ENCODE measurements at regions not wholly inside any gene's neighbourhood (a gene's known extent, or its start where the extent isn't known, plus 50 kb on each side); places are given as distances from the start of the nearest gene placed in this dataset.

DNA sequence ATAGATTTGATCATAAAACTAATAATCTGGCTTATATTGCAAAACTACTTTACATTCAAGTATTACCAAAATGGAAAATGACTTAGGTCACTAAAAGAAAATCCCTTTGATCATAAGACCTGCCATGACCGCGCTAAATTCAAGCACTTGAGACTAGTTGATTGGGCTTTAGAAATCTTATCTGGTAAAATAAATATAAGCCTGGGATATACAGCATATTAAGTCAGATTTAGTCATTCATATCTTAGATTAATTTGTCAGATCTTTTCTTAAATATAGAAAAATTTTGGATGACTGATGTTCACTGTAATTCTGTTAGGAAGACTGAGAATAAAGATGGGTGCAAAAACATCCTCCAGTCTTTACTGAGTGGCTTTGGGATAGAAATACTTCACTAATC, 450.0 kb downstream of the HTR7 start (continued):
- TF ChIP-seq, protein P1, sequence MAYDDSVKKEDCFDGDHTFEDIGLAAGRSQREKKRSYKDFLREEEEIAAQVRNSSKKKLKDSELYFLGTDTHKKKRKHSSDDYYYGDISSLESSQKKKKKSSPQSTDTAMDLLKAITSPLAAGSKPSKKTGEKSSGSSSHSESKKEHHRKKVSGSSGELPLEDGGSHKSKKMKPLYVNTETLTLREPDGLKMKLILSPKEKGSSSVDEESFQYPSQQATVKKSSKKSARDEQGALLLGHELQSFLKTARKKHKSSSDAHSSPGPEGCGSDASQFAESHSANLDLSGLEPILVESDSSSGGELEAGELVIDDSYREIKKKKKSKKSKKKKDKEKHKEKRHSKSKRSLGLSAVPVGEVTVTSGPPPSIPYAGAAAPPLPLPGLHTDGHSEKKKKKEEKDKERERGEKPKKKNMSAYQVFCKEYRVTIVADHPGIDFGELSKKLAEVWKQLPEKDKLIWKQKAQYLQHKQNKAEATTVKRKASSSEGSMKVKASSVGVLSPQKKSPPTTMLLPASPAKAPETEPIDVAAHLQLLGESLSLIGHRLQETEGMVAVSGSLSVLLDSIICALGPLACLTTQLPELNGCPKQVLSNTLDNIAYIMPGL (CRISPR knock-in tag; IDR thresholded peaks at IDR 0.05; ENCODE audit: borderline replicate concordance), result no peak
- TF ChIP-seq TFCP2L1 (CRISPR knock-in tag; IDR thresholded peaks at IDR 0.05), result no peak
- TF ChIP-seq RNF2 (IDR thresholded peaks at IDR 0.05; ENCODE audit: borderline replicate concordance, low read depth), result no peak
- TF ChIP-seq RAD21 (conservative IDR thresholded peaks at IDR 0.05 in 1 of 2, IDR thresholded peaks at IDR 0.05 in 1 of 2), result no peak

- H3K27ac ChIP-seq, result no peak overlapping the region
- no peak for FAIRE-seq
- CTCF ChIA-PET, result no interaction called here
Measured at GRCh38 chr10:90412582-90412981, 445.3 kb downstream of the HTR7 start.

GRCh38 chr10:90413196-90413595, 444.6 kb downstream of the HTR7 start:
- no peak for TF ChIP-seq ESRRA (IDR thresholded peaks at IDR 0.05; ENCODE audit: borderline replicate concordance, low read length)
- TF ChIP-seq CHD4 (IDR thresholded peaks at IDR 0.05; ENCODE audit: borderline replicate concordance), result no peak
- no peak for TF ChIP-seq KDM1A (IDR thresholded peaks at IDR 0.05; ENCODE audit: low read depth)
- no peak for TF ChIP-seq NFE2L2 (conservative IDR thresholded peaks at IDR 0.05; ENCODE audit: low read length)
- TF ChIP-seq TFCP2L1 (CRISPR knock-in tag; IDR thresholded peaks at IDR 0.05), result no peak
- TF ChIP-seq SMC3 (IDR thresholded peaks at IDR 0.05), result no peak
- no peak for TF ChIP-seq GATA3 (IDR thresholded peaks at IDR 0.05; ENCODE audit: borderline replicate concordance)
- no peak for TF ChIP-seq BHLHE40 (IDR thresholded peaks at IDR 0.05; ENCODE audit: low read depth, low read length)
- TF ChIP-seq, protein P2, sequence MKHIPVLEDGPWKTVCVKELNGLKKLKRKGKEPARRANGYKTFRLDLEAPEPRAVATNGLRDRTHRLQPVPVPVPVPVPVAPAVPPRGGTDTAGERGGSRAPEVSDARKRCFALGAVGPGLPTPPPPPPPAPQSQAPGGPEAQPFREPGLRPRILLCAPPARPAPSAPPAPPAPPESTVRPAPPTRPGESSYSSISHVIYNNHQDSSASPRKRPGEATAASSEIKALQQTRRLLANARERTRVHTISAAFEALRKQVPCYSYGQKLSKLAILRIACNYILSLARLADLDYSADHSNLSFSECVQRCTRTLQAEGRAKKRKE (CRISPR knock-in tag; IDR thresholded peaks at IDR 0.05; ENCODE audit: low read depth), result no peak
- WGBS (ENCODE audit: missing lambda C conversion rate), result 7% methylated on average over 3 of the region's 3 CpGs
- ChIA-PET CTCF (no interaction called here), POLR2A (no interaction called here)
- no peak overlapping the region for H3K27ac ChIP-seq
- H3K9me3 ChIP-seq, result peaks cover 7% of the 10 kb centered on the region; the same call in 2 of the 3 replicates
- H3K4me3 ChIP-seq, result no peak overlapping the region
- FAIRE-seq, result no peak
- ATAC-seq, result no peak
- DNase-seq (ENCODE audit: low read depth in 1 of 2, low spot score in 1 of 2), result no peak
- H3K4me2 ChIP-seq, result no peak overlapping the region
- no peaks in the 10 kb centered on the region for H3K4me1 ChIP-seq

More at GRCh38 chr10:90412582-90412981, 445.3 kb downstream of the HTR7 start:
- ATAC-seq (no peak), DNase-seq (ENCODE audit: low read depth in 1 of 2, low spot score in 1 of 2) (no peak)
- Histone ChIP-seq H3K9me3 (peaks cover 7% of the 10 kb centered on the region; the same call in 2 of the 3 replicates), H3K4me3 (no peak overlapping the region), H3K4me2 (no peak overlapping the region), H3K4me1 (no peaks in the 10 kb centered on the region)
- POLR2A ChIA-PET, result no interaction called here
- no peak for TF ChIP-seq NPAS2 (CRISPR knock-in tag; IDR thresholded peaks at IDR 0.05; ENCODE audit: borderline replicate concordance)
- TF ChIP-seq RNF2 (IDR thresholded peaks at IDR 0.05; ENCODE audit: borderline replicate concordance, low read depth), result no peak
- TF ChIP-seq KDM1A (IDR thresholded peaks at IDR 0.05; ENCODE audit: low read depth), result no peak
- TF ChIP-seq TFCP2L1 (CRISPR knock-in tag; IDR thresholded peaks at IDR 0.05), result no peak
- TF ChIP-seq RCOR1 (IDR thresholded peaks at IDR 0.05; ENCODE audit: low read depth, low read length), result no peak
- TF ChIP-seq CBX8 (IDR thresholded peaks at IDR 0.05), result no peak
- no peak for TF ChIP-seq FOXS1 (CRISPR knock-in tag; IDR thresholded peaks at IDR 0.05)
- no peak for TF ChIP-seq SMC3 (IDR thresholded peaks at IDR 0.05)
- no peak for TF ChIP-seq CHD4 (IDR thresholded peaks at IDR 0.05; ENCODE audit: borderline replicate concordance)
- TF ChIP-seq, protein P1 (CRISPR knock-in tag; IDR thresholded peaks at IDR 0.05; ENCODE audit: borderline replicate concordance), result no peak
- no peak for TF ChIP-seq CHD2 (IDR thresholded peaks at IDR 0.05; ENCODE audit: low read length, partially characterized antibody)
